ENCODE measurements at regions not wholly inside any gene's neighbourhood (a gene's known extent, or its start where the extent isn't known, plus 50 kb on each side); places are given as distances from the start of the nearest gene placed in this dataset.

DNA sequence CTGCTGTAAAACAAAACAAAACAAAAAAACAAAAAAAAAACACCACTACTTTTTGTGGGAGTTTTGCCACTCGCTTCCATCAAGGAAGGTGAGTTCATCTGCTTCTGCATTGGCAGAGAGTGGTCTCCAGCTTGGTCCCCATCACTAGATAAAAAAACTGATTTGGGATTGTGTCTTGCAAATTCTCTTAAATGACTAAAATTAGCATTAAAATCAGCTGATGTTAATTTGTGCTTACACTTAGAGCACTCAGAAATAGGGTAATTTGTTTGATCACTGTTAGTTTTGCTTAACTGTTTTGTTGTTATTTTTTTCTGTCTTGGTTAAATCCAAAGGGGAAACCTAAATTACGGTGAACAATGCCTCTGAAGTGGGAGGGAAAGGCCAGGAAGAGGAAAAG is 1048.0 kb downstream of the LRFN5 start:
- no peak overlapping the region for H3K4me3 ChIP-seq
- no peaks in the 10 kb centered on the region for H3K27me3 ChIP-seq
- DNase-seq, result no peak
- TF ChIP-seq CTCF (IDR thresholded peaks at IDR 0.05), result no peak
- no peak for FAIRE-seq
- no peak for ATAC-seq
- H3K36me3 ChIP-seq, result no peaks in the 10 kb centered on the region
- WGBS, 2 donors, result 68 to 72% methylated on average over 2 of the region's 2 CpGs
- H3K9me3 ChIP-seq, result no peaks in the 10 kb centered on the region
- no peaks in the 10 kb centered on the region for H3K4me1 ChIP-seq
- intact Hi-C loops (cut with DNase I), result no loop called here
- H3K27ac ChIP-seq, result no peak overlapping the region

DNA sequence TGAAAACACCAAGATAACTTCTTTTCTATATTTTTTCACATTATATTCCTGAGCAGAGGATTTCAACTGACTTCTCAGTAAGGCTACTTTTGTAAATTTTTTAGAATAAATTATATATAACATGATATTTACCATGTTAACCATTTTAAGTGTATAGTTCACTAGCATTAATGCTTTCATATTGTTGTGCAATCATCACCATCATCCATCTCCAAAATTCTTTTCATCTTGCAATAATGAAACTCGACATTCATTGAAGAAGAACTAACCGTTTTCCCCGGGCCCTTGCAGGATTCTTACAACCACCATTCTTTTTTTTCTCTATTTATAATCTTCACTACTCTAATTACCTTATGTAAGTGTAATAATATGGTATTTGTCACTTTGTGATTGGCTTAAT is 1036.1 kb downstream of the LRFN5 start:
- no peak for ATAC-seq
- no peaks in the 10 kb centered on the region for H3K27me3 ChIP-seq
- DNase-seq, result no peak
- no peak for FAIRE-seq
- no peaks in the 10 kb centered on the region for H3K4me1 ChIP-seq
- no peak overlapping the region for H3K27ac ChIP-seq
- H3K9me3 ChIP-seq, result no peaks in the 10 kb centered on the region
- no peaks in the 10 kb centered on the region for H3K36me3 ChIP-seq
- intact Hi-C loops (cut with DNase I), result no loop called here
- H3K4me3 ChIP-seq, result no peak overlapping the region
- TF ChIP-seq CTCF (IDR thresholded peaks at IDR 0.05), result no peak
- 60 to 78% methylated on average over 3 of the region's 3 CpGs for WGBS, 2 donors

DNA sequence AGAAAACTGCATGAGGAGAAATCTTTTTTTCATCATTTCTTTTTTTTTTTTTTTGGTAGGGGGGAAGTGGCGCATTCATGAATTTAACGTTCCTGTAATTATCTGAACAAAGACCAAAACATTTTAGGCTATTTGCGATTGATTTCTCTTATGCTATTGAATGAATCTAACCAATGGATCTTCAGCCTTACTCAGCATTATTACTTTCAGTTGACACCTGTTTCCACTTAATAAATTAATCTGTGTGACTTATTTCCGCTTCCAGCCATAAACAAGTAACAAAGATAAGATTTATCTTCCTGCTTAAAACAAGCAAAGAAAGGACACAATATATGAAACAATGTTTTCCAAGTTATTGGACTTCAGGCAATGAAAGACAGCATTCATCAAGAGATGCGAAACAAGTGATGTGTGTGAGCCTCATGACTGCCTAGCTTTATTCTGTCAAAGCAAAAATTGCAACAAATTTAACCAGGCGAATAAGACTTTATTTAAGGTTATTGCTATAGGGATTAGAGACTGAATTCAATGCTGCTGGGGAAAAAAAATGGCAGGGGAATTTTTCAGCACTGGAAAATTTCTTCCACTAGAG is 1026.9 kb downstream of the LRFN5 start:
- Histone ChIP-seq H3K4me1 (no peaks in the 10 kb centered on the region), H3K27me3 (no peaks in the 10 kb centered on the region), H3K36me3 (no peaks in the 10 kb centered on the region), H3K9me3 (no peaks in the 10 kb centered on the region), H3K4me3 (no peak overlapping the region), H3K27ac (no peak overlapping the region)
- DNase-seq, result no peak
- 64 to 69% methylated on average over 6 of the region's 6 CpGs for WGBS, 2 donors
- no peak for ATAC-seq
- FAIRE-seq, result no peak
- TF ChIP-seq CTCF (IDR thresholded peaks at IDR 0.05), result no peak
- intact Hi-C loops (cut with DNase I), result no loop called here

GRCh38 chr14:42629553-42629952 is 1022.9 kb downstream of the LRFN5 start:
- Histone ChIP-seq H3K27me3 (no peaks in the 10 kb centered on the region), H3K27ac (no peak overlapping the region), H3K36me3 (no peaks in the 10 kb centered on the region), H3K9me3 (no peaks in the 10 kb centered on the region), H3K4me1 (no peaks in the 10 kb centered on the region), H3K4me3 (no peak overlapping the region)
- no peak for DNase-seq
- intact Hi-C loops (cut with DNase I), result no loop called here
- no peak for FAIRE-seq
- ATAC-seq, result no peak
- 67 to 89% methylated on average over 1 of the region's 1 CpG for WGBS, 2 donors
- no peak for TF ChIP-seq CTCF (IDR thresholded peaks at IDR 0.05)

DNA sequence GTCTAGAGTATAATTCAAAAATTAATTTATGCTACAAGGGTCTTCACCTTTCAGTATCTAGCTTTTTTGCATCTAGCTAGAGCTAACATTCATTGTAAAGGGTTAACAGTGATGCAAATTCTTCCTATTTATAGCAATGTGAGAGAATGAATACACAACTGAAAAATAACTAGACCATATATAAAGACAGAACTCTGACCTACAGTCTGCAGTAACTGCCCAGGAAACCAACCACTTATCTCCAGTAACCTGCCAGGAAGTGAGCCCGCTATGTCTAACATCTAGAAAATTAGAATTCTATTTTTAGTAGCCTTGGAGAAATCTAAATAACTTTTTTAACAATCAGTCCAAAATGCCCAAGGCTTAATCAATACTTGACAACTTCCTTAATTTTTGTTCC is 1021.9 kb downstream of the LRFN5 start:
- no peaks in the 10 kb centered on the region for H3K9me3 ChIP-seq
- ATAC-seq, result no peak
- no peak overlapping the region for H3K27ac ChIP-seq
- no peak for TF ChIP-seq CTCF (IDR thresholded peaks at IDR 0.05)
- H3K4me3 ChIP-seq, result no peak overlapping the region
- H3K4me1 ChIP-seq, result no peaks in the 10 kb centered on the region
- DNase-seq, result no peak
- intact Hi-C loops (cut with DNase I), result no loop called here
- no peaks in the 10 kb centered on the region for H3K27me3 ChIP-seq
- FAIRE-seq, result no peak
- WGBS, 2 donors, result 59 to 81% methylated on average over 1 of the region's 1 CpG
- no peaks in the 10 kb centered on the region for H3K36me3 ChIP-seq

Data from pancreas (tissue), 10 donors.